PC-9 (cell line): ENCODE measurements at regions not wholly inside any gene's neighbourhood (a gene's known extent, or its start where the extent isn't known, plus 50 kb on each side); places are given as distances from the start of the nearest gene placed in this dataset.

Experiments used
- EZH2 ChIP-seq: fragments of 200-600 bp; sonication (generic); IDR thresholded peaks from 2 replicates; pipeline ENCODE4 v1.8.0; 2017; ENCODE audit warnings: antibody characterized with exemption, low read depth
- TF ChIP-seq, protein P1 (sequence below): fragments of 200-600 bp; sonication (generic); conservative IDR thresholded peaks from 2 replicates; pipeline ENCODE4 v1.6.1; 2017; ENCODE audit warnings: mixed run types, antibody characterized with exemption, mild to moderate bottlenecking, moderate library complexity

GRCh38 chr13:30360586-30360985 lies 53.2 kb upstream of the KATNAL1 start:
- TF ChIP-seq EZH2 = no peak
- TF ChIP-seq, protein P1, sequence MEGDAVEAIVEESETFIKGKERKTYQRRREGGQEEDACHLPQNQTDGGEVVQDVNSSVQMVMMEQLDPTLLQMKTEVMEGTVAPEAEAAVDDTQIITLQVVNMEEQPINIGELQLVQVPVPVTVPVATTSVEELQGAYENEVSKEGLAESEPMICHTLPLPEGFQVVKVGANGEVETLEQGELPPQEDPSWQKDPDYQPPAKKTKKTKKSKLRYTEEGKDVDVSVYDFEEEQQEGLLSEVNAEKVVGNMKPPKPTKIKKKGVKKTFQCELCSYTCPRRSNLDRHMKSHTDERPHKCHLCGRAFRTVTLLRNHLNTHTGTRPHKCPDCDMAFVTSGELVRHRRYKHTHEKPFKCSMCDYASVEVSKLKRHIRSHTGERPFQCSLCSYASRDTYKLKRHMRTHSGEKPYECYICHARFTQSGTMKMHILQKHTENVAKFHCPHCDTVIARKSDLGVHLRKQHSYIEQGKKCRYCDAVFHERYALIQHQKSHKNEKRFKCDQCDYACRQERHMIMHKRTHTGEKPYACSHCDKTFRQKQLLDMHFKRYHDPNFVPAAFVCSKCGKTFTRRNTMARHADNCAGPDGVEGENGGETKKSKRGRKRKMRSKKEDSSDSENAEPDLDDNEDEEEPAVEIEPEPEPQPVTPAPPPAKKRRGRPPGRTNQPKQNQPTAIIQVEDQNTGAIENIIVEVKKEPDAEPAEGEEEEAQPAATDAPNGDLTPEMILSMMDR = no peak
